Endothelial cell (in vitro differentiated cells): ENCODE measurements at regions not wholly inside any gene's neighbourhood (a gene's known extent, or its start where the extent isn't known, plus 50 kb on each side); places are given as distances from the start of the nearest gene placed in this dataset.

Experiments used
- DNase-seq: peaks from one replicate; pipeline ENCODE4 v3.0.0; 2021; ENCODE audit warnings: low spot score
- H3K27ac Mint-ChIP-seq: one replicate; pipeline ENCODE4 v1.8.0; 2021; ENCODE audit warnings: mixed read lengths, inconsistent platforms; ENCODE audit not compliant: unreplicated experiment
- H3K27me3 Mint-ChIP-seq: one replicate; pipeline ENCODE4 v1.8.0; 2021; ENCODE audit warnings: mild to moderate bottlenecking, moderate library complexity, mixed read lengths, inconsistent platforms; ENCODE audit not compliant: unreplicated experiment
- H3K36me3 Mint-ChIP-seq: one replicate; pipeline ENCODE4 v1.8.0; 2021; ENCODE audit warnings: mild to moderate bottlenecking, low read depth, mixed read lengths, inconsistent platforms; ENCODE audit not compliant: unreplicated experiment
- H3K4me1 Mint-ChIP-seq: one replicate; pipeline ENCODE4 v1.8.0; 2021; ENCODE audit warnings: mild to moderate bottlenecking, mixed read lengths, inconsistent platforms; ENCODE audit not compliant: unreplicated experiment
- H3K4me3 Mint-ChIP-seq: one replicate; pipeline ENCODE4 v1.8.0; 2021; ENCODE audit warnings: mild to moderate bottlenecking, mixed read lengths, inconsistent platforms; ENCODE audit not compliant: unreplicated experiment
- H3K9me3 Mint-ChIP-seq: one replicate; pipeline ENCODE4 v1.8.0; 2021; ENCODE audit warnings: mixed read lengths, inconsistent platforms; ENCODE audit not compliant: unreplicated experiment
- CTCF ChIP-seq: fragments of 200-600 bp; sonication (generic); IDR thresholded peaks from one replicate; pipeline ENCODE4 v1.5.0; 2021; ENCODE audit warnings: antibody characterized with exemption; ENCODE audit not compliant: unreplicated experiment

GRCh38 chr13:76638882-76639281 lies 247.3 kb downstream of the KCTD12 start:
- no peak for TF ChIP-seq CTCF
- Mint-ChIP-seq H3K36me3 (no peaks in the 10 kb centered on the region), H3K27me3 (no peaks in the 10 kb centered on the region), H3K4me1 (peaks cover 4% of the 10 kb centered on the region), H3K27ac (no peak overlapping the region), H3K9me3 (no peaks in the 10 kb centered on the region), H3K4me3 (no peak overlapping the region)
- no peak for DNase-seq

GRCh38 chr13:76638181-76638580 lies 248.0 kb downstream of the KCTD12 start:
- no peak overlapping the region for H3K4me3 Mint-ChIP-seq
- H3K27ac Mint-ChIP-seq, result no peak overlapping the region
- peaks cover 4% of the 10 kb centered on the region for H3K4me1 Mint-ChIP-seq
- no peaks in the 10 kb centered on the region for H3K9me3 Mint-ChIP-seq
- DNase-seq, result no peak
- no peak for TF ChIP-seq CTCF
- H3K27me3 Mint-ChIP-seq, result no peaks in the 10 kb centered on the region
- H3K36me3 Mint-ChIP-seq, result no peaks in the 10 kb centered on the region

- Mint-ChIP-seq H3K9me3 (no peaks in the 10 kb centered on the region), H3K4me1 (peaks cover 4% of the 10 kb centered on the region), H3K27me3 (no peaks in the 10 kb centered on the region), H3K27ac (no peak overlapping the region), H3K36me3 (no peaks in the 10 kb centered on the region), H3K4me3 (no peak overlapping the region)
- no peak for TF ChIP-seq CTCF
- no peak for DNase-seq
Measured at GRCh38 chr13:76637641-76638141, 248.5 kb downstream of the KCTD12 start.

- Mint-ChIP-seq H3K27me3 (no peaks in the 10 kb centered on the region), H3K36me3 (no peaks in the 10 kb centered on the region), H3K4me1 (peaks cover 4% of the 10 kb centered on the region), H3K27ac (no peak overlapping the region), H3K4me3 (no peak overlapping the region), H3K9me3 (no peaks in the 10 kb centered on the region)
- no peak for TF ChIP-seq CTCF
- DNase-seq, result no peak
Measured at GRCh38 chr13:76636829-76637228, 249.4 kb downstream of the KCTD12 start.

GRCh38 chr13:76635232-76636230 lies 250.7 kb downstream of the KCTD12 start:
- no peak for TF ChIP-seq CTCF
- no peaks in the 10 kb centered on the region for H3K9me3 Mint-ChIP-seq
- H3K4me1 Mint-ChIP-seq, result peaks cover 4% of the 10 kb centered on the region
- no peak overlapping the region for H3K4me3 Mint-ChIP-seq
- no peaks in the 10 kb centered on the region for H3K36me3 Mint-ChIP-seq
- H3K27me3 Mint-ChIP-seq, result no peaks in the 10 kb centered on the region
- H3K27ac Mint-ChIP-seq, result no peak overlapping the region
- DNase-seq, result no peak
